Stomach (tissue), 8 donors: ENCODE measurements at regions not wholly inside any gene's neighbourhood (a gene's known extent, or its start where the extent isn't known, plus 50 kb on each side); places are given as distances from the start of the nearest gene placed in this dataset.

Experiments
- DNase-seq, 2 donors: peaks; one replicate each; pipeline versions ENCODE4 v3.0.0 to v3.0.0-alpha.2; 2013 to 2019
- H3K27ac ChIP-seq, 5 donors: fragments of 200-600 bp in 4 of 5; sonication (generic) in 4 of 5; one replicate each; pipeline ENCODE4 v1.5.1; 2013 to 2019; ENCODE audit warnings: mild to moderate bottlenecking in 1 of 5, moderate library complexity in 1 of 5
- H3K27me3 ChIP-seq, 3 donors: fragments of 200-600 bp; sonication (generic); one replicate each; pipeline ENCODE4 v1.5.1; 2017 to 2019; ENCODE audit warnings: mixed run types in 1 of 3
- H3K36me3 ChIP-seq, 4 donors: fragments of 200-600 bp; sonication (generic); 1 replicate in 3 of 4; 2 replicates in 1 of 4; pipeline ENCODE4 v1.5.1; 2016 to 2019
- H3K4me1 ChIP-seq, 4 donors: fragments of 200-600 bp; sonication (generic); one replicate each; pipeline ENCODE4 v1.5.1; 2016 to 2019
- H3K4me3 ChIP-seq, 4 donors: fragments of 200-600 bp; sonication (generic) in 3 of 4; one replicate each; pipeline ENCODE4 v1.5.1; 2016 to 2019; ENCODE audit warnings: mild to moderate bottlenecking in 1 of 4
- H3K9me3 ChIP-seq, 4 donors: fragments of 200-600 bp; sonication (generic); one replicate each; pipeline ENCODE4 v1.5.1; 2016 to 2019
- CTCF ChIP-seq, 7 experiments: fragments of 450-650 bp in 4 of 7; fragments of 200-600 bp in 3 of 7; sonication (generic) in 3 of 7; IDR thresholded peaks; one replicate each; pipeline ENCODE4 v1.5.1; 2016 to 2019; ENCODE audit warnings: antibody characterized with exemption in 7 of 7, control low read depth in 2 of 7, mild to moderate bottlenecking in 1 of 7
- EP300 ChIP-seq: sonication (generic); formaldehyde crosslinking; IDR thresholded peaks from one replicate; pipeline ENCODE4 v1.6.1; 2017; ENCODE audit warnings: antibody characterized with exemption
- POLR2A ChIP-seq, 4 donors: fragments of 450-650 bp; IDR thresholded peaks; one replicate each; pipeline ENCODE4 v1.6.1; 2016; ENCODE audit warnings: antibody characterized with exemption in 4 of 4, control low read depth in 2 of 4, mild to moderate bottlenecking in 1 of 4, moderate library complexity in 1 of 4
- POLR2AphosphoS5 ChIP-seq, 3 donors: sonication (generic); formaldehyde crosslinking; IDR thresholded peaks; one replicate each; pipeline ENCODE4 v1.6.1; 2016; ENCODE audit warnings: antibody characterized with exemption in 3 of 3
- WGBS, 5 donors: extraction: QIAGEN DNeasy Blood & Tissue Kit in 3 of 5; methylation state at CpG; one replicate each; pipeline versions ENCODE4 v1.1.5 to v1.1.7; 2013 to 2018; 5-methylcytosine and 5-hydroxymethylcytosine counted together
- intact Hi-C: fragments of 100-400 bp; cut with DNase I; formaldehyde crosslinking; loops from one replicate; pipeline ENCODE4 v1.15.1; 2023; ENCODE audit warnings: low total_unique reads
- donor health status: healthy with polysubstance abuse.
- donor health status: Bipolar disorder and iron deficiency.
- donor health status: healthy.

GRCh38 chr2:215811003-215811402 is 202.3 kb downstream of the MREG start:
- H3K36me3 ChIP-seq: no peaks in the 10 kb centered on the region
- no peak overlapping the region for H3K4me3 ChIP-seq
- H3K9me3 ChIP-seq: no peaks in the 10 kb centered on the region
- peaks cover 0 to 14% (median 2%) of the 10 kb centered on the region in 4 donors for H3K4me1 ChIP-seq
- WGBS, 5 donors: 84 to 94% (median 85%) methylated on average over 3 of the region's 3 CpGs
- no peak overlapping the region for H3K27ac ChIP-seq
- no peak for TF ChIP-seq CTCF (IDR thresholded peaks at IDR 0.05)
- no peak for TF ChIP-seq POLR2AphosphoS5 (IDR thresholded peaks at IDR 0.05)
- no peak for TF ChIP-seq POLR2A (IDR thresholded peaks at IDR 0.05)
- no peak for TF ChIP-seq EP300
- intact Hi-C loops: no loop called here
- no peaks in the 10 kb centered on the region for H3K27me3 ChIP-seq
- DNase-seq: no peak

GRCh38 chr2:215808996-215809395 is 204.4 kb downstream of the MREG start:
- H3K9me3 ChIP-seq: no peaks in the 10 kb centered on the region
- H3K27ac ChIP-seq: no peak overlapping the region
- H3K36me3 ChIP-seq: no peaks in the 10 kb centered on the region
- H3K4me1 ChIP-seq: peaks cover 0 to 14% (median 2%) of the 10 kb centered on the region in 4 donors
- WGBS, 5 donors: 76 to 94% (median 84%) methylated on average over 1 of the region's 1 CpG
- no peak overlapping the region for H3K4me3 ChIP-seq
- intact Hi-C loops: no loop called here
- DNase-seq: no peak
- TF ChIP-seq POLR2AphosphoS5 (IDR thresholded peaks at IDR 0.05) (no peak), POLR2A (IDR thresholded peaks at IDR 0.05) (no peak), EP300 (no peak), CTCF (IDR thresholded peaks at IDR 0.05) (no peak)
- H3K27me3 ChIP-seq: no peaks in the 10 kb centered on the region

GRCh38 chr2:215808194-215808593 is 205.2 kb downstream of the MREG start:
- no peak for TF ChIP-seq EP300
- no peak for TF ChIP-seq CTCF (IDR thresholded peaks at IDR 0.05)
- no peak for TF ChIP-seq POLR2A (IDR thresholded peaks at IDR 0.05)
- TF ChIP-seq POLR2AphosphoS5 (IDR thresholded peaks at IDR 0.05): no peak
- Histone ChIP-seq H3K9me3 (no peaks in the 10 kb centered on the region), H3K36me3 (no peaks in the 10 kb centered on the region), H3K27ac (no peak overlapping the region), H3K27me3 (no peaks in the 10 kb centered on the region), H3K4me3 (no peak overlapping the region), H3K4me1 (peaks cover 0 to 14% (median 2%) of the 10 kb centered on the region in 4 donors)
- 87 to 93% (median 91%) methylated on average over 2 of the region's 2 CpGs for WGBS, 5 donors
- DNase-seq: no peak
- intact Hi-C loops: no loop called here

- no peaks in the 10 kb centered on the region for H3K36me3 ChIP-seq
- no peak overlapping the region for H3K4me3 ChIP-seq
- H3K27me3 ChIP-seq: no peaks in the 10 kb centered on the region
- 46 to 63% (median 50%) methylated on average over 3 of the region's 3 CpGs for WGBS, 5 donors
- TF ChIP-seq POLR2AphosphoS5 (IDR thresholded peaks at IDR 0.05) (no peak), EP300 (no peak), POLR2A (IDR thresholded peaks at IDR 0.05) (no peak), CTCF (IDR thresholded peaks at IDR 0.05) (no peak)
- no peak for DNase-seq
- no peaks in the 10 kb centered on the region for H3K9me3 ChIP-seq
- H3K4me1 ChIP-seq: peaks cover 0 to 4% (median 0%) of the 10 kb centered on the region in 4 donors
- intact Hi-C loops: no loop called here
- H3K27ac ChIP-seq: no peak overlapping the region
Observed at GRCh38 chr2:215805493-215805892, 207.9 kb downstream of the MREG start.
